CD4-positive, alpha-beta T cell (primary cell): ENCODE measurements at regions not wholly inside any gene's neighbourhood (a gene's known extent, or its start where the extent isn't known, plus 50 kb on each side); places are given as distances from the start of the nearest gene placed in this dataset.

Experiments
- ATAC-seq: fragments of 200-7000 bp; cut with Tn5 transposase; one replicate; pipeline ENCODE4 v1.10.0; 2022; ENCODE audit warnings: mild to moderate bottlenecking; ENCODE audit not compliant: poor library complexity
- CTCF ChIA-PET: fragments of 350-600 bp; sonication (Branson Sonifier 250); formaldehyde crosslinking; loops from one replicate; lab custom pipeline; 2021; ENCODE audit warnings: antibody characterized with exemption, inconsistent platforms; lab: Charles Lee
- POLR2A ChIA-PET: fragments of 350-600 bp; sonication (Branson Sonifier 250); formaldehyde crosslinking; loops from one replicate; lab custom pipeline; 2021; ENCODE audit warnings: antibody characterized with exemption, inconsistent platforms; lab: Charles Lee
- DNase-seq, 14 experiments: peaks; one replicate each; pipeline ENCODE4 v3.0.0-alpha.2; 2013 to 2020; ENCODE audit warnings: mixed read lengths in 2 of 14
- H3K27ac ChIP-seq, 2 donors: one replicate each; pipeline versions ENCODE4 v1.5.1 to v1.7.0; 2013; ENCODE audit warnings: low read length in 2 of 2, low read depth in 1 of 2, mild to moderate bottlenecking in 1 of 2
- H3K27me3 ChIP-seq, 2 experiments: 1 replicate in 1 of 2; 2 replicates in 1 of 2; pipeline versions ENCODE4 v1.6.1 to v1.7.0; 2013; ENCODE audit warnings: low read length in 2 of 2, control low read depth in 1 of 2, mild to moderate bottlenecking in 1 of 2, moderate library complexity in 1 of 2; ENCODE audit not compliant: insufficient read depth in 2 of 2, control insufficient read depth in 1 of 2
- H3K36me3 ChIP-seq: one replicate; pipeline ENCODE4 v1.6.1; 2013; ENCODE audit warnings: low read length, control low read depth; ENCODE audit not compliant: insufficient read depth
- H3K4me1 ChIP-seq: one replicate; pipeline ENCODE4 v1.6.1; 2013; ENCODE audit warnings: low read length, control low read depth; ENCODE audit not compliant: insufficient read depth
- H3K4me3 ChIP-seq: one replicate; pipeline ENCODE4 v1.5.1; 2013; ENCODE audit warnings: mild to moderate bottlenecking, low read length, moderate library complexity
- H3K9me3 ChIP-seq, 2 experiments: 1 replicate in 1 of 2; 2 replicates in 1 of 2; pipeline versions ENCODE4 v1.6.1 to v1.7.0; 2013; ENCODE audit warnings: low read length in 2 of 2, mild to moderate bottlenecking in 2 of 2, control low read depth in 1 of 2, moderate library complexity in 1 of 2; ENCODE audit not compliant: control insufficient read depth in 1 of 2, insufficient read depth in 1 of 2
- H3K27ac Mint-ChIP-seq: one replicate; pipeline ENCODE4 v1.8.0; 2020; ENCODE audit warnings: mixed read lengths
- H3K27me3 Mint-ChIP-seq: one replicate; pipeline ENCODE4 v1.8.0; 2021; ENCODE audit warnings: mixed read lengths
- H3K36me3 Mint-ChIP-seq: one replicate; pipeline ENCODE4 v1.8.0; 2021; ENCODE audit warnings: low read depth, mixed read lengths
- H3K4me1 Mint-ChIP-seq: one replicate; pipeline ENCODE4 v1.8.0; 2021; ENCODE audit warnings: low read depth, mixed read lengths
- H3K4me3 Mint-ChIP-seq: one replicate; pipeline ENCODE4 v1.8.0; 2020; ENCODE audit warnings: mild to moderate bottlenecking, mixed read lengths
- H3K9me3 Mint-ChIP-seq: one replicate; pipeline ENCODE4 v1.8.0; 2020; ENCODE audit warnings: mixed read lengths
- intact Hi-C, 2 experiments: fragments of 100-400 bp; cut with DNase I in 1 of 2; cut with micrococcal nuclease in 1 of 2; formaldehyde crosslinking; loops; one replicate each; pipeline versions ENCODE4 v1.15.1 to v1.9.0; 2023 to 2025; cut with DNase I, micrococcal nuclease
- TF ChIP-seq, protein P1 (sequence below): fragments of 200-600 bp; IDR thresholded peaks from one replicate; pipeline ENCODE4 v1.8.0; 2022; ENCODE audit warnings: antibody characterized with exemption, mild to moderate bottlenecking

DNA sequence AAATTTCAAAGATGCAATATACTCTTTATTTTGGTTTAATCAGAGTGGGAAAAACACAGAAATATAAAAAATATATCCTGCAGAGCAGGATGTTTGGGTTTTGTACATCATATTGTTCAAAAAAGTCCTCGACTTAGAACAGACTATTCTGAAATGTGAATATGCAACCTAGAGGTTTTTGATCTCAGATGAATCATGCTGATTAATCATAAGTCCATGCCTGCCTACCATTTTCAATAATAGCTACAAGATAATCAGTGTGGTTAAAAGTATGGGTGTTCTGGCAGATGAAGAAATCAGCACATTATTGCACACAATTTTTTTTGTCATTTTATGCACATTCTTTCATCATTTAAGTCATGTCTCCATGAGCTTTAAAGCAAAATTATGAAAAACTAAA lies 1261.0 kb upstream of the NXPH2 start:
- intact Hi-C loops, result no loop called here
- ChIA-PET CTCF (no interaction called here), POLR2A (no interaction called here)
- Mint-ChIP-seq H3K4me1 (no peaks in the 10 kb centered on the region), H3K9me3 (peaks cover 18% of the 10 kb centered on the region), H3K27me3 (no peaks in the 10 kb centered on the region), H3K36me3 (no peaks in the 10 kb centered on the region), H3K4me3 (no peak overlapping the region), H3K27ac (no peak overlapping the region)
- Histone ChIP-seq H3K36me3 (no peaks in the 10 kb centered on the region), H3K27me3 (no peaks in the 10 kb centered on the region), H3K4me1 (no peaks in the 10 kb centered on the region), H3K9me3 (peaks cover 0 to 8% of the 10 kb centered on the region in 2 experiments), H3K4me3 (no peak overlapping the region), H3K27ac (no peak overlapping the region)
- DNase-seq (no peak), ATAC-seq (no peak)
- TF ChIP-seq, protein P1, sequence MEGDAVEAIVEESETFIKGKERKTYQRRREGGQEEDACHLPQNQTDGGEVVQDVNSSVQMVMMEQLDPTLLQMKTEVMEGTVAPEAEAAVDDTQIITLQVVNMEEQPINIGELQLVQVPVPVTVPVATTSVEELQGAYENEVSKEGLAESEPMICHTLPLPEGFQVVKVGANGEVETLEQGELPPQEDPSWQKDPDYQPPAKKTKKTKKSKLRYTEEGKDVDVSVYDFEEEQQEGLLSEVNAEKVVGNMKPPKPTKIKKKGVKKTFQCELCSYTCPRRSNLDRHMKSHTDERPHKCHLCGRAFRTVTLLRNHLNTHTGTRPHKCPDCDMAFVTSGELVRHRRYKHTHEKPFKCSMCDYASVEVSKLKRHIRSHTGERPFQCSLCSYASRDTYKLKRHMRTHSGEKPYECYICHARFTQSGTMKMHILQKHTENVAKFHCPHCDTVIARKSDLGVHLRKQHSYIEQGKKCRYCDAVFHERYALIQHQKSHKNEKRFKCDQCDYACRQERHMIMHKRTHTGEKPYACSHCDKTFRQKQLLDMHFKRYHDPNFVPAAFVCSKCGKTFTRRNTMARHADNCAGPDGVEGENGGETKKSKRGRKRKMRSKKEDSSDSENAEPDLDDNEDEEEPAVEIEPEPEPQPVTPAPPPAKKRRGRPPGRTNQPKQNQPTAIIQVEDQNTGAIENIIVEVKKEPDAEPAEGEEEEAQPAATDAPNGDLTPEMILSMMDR, result no peak

DNA sequence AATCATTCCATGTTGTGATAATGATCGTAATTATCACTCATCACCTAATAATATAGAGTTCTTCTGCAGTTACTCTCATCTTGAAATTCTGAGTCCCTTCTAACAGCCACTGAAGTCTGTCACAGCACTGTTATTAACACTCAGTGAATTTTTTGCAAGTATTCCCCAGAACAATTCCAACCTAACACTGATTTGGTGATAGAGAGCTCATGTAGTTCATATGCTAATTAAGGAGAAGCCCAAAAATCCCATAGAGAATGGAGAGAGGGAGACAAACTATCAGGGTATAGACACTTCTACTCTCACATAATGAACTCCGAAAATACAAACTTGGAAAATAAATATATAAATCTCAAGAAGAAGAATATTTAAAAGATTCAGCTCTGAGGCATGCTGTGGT lies 1253.4 kb upstream of the NXPH2 start:
- POLR2A ChIA-PET, result no interaction called here
- Mint-ChIP-seq H3K9me3 (peaks cover 10% of the 10 kb centered on the region), H3K36me3 (no peaks in the 10 kb centered on the region), H3K4me1 (no peaks in the 10 kb centered on the region), H3K27me3 (no peaks in the 10 kb centered on the region), H3K27ac (no peak overlapping the region), H3K4me3 (no peak overlapping the region)
- H3K9me3 ChIP-seq, result peaks cover 0 to 9% of the 10 kb centered on the region in 2 experiments
- no peak overlapping the region for H3K27ac ChIP-seq
- no peaks in the 10 kb centered on the region for H3K36me3 ChIP-seq
- CTCF ChIA-PET, result no interaction called here
- ATAC-seq, result no peak
- DNase-seq, result no peak
- H3K27me3 ChIP-seq, result no peaks in the 10 kb centered on the region
- H3K4me1 ChIP-seq, result no peaks in the 10 kb centered on the region
- no peak overlapping the region for H3K4me3 ChIP-seq
- intact Hi-C loops, result no loop called here
- TF ChIP-seq, protein P1, result no peak

DNA sequence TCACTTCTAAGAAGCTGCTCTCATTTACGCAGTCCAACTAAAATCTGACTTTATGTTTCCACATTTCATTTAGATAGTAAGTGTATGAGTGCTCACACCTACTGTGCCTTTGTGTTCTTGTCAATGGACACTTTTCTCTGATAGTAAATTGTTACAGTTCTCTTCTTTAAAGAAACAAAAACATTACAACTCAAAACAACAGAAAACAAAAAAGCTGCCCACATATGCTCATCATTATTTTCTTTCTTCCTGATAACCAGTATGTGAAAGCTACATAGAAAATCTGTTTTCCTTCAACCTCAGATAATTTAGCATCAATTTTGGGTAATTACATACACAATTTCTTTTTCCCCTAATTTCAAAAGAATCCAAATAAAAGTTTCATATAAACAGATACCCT lies 1247.8 kb upstream of the NXPH2 start:
- Mint-ChIP-seq H3K27me3 (no peaks in the 10 kb centered on the region), H3K27ac (no peak overlapping the region), H3K4me1 (no peaks in the 10 kb centered on the region), H3K4me3 (no peak overlapping the region), H3K9me3 (no peaks in the 10 kb centered on the region), H3K36me3 (no peaks in the 10 kb centered on the region)
- CTCF ChIA-PET, result no interaction called here
- Histone ChIP-seq H3K4me3 (no peak overlapping the region), H3K9me3 (peaks cover 0 to 8% of the 10 kb centered on the region in 2 experiments), H3K27me3 (no peaks in the 10 kb centered on the region), H3K27ac (no peak overlapping the region), H3K4me1 (no peaks in the 10 kb centered on the region), H3K36me3 (no peaks in the 10 kb centered on the region)
- TF ChIP-seq, protein P1, result no peak
- intact Hi-C loops, result no loop called here
- ATAC-seq (no peak), DNase-seq (no peak)
- POLR2A ChIA-PET, result no interaction called here
